HG03196 (cell line): ENCODE measurements at regions not wholly inside any gene's neighbourhood (a gene's known extent, or its start where the extent isn't known, plus 50 kb on each side); places are given as distances from the start of the nearest gene placed in this dataset.

Experiments used
- ATAC-seq: cut with Tn5 transposase; IDR thresholded peaks from one replicate; pipeline ENCODE4 v1.9.1; 2021; ENCODE audit not compliant: unreplicated experiment

DNA sequence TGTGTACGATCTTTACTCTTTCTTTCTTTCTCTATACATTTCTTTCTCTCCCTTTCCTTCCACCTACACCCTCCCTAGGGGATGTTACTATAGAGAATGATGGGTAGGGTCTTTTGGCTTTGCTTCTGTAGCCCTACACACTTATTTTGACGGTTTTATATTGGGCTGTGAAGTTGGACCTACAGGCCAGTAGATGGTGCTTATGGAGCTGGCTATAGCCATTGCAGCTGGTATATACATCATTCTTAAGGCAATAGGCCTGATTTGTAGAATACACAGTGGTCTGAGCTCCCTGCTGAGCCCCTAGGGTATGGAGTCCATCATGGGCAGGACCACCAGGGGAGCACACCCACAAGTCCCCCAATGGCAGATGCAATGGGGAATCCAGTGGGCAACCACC is 1869.7 kb downstream of the STIM2 start:
- no peak for ATAC-seq

GRCh38 chr4:28744066-28744465 is 1883.4 kb downstream of the STIM2 start:
- ATAC-seq: no peak

GRCh38 chr4:28754376-28754775 is 1893.7 kb downstream of the STIM2 start:
- no peak for ATAC-seq

DNA sequence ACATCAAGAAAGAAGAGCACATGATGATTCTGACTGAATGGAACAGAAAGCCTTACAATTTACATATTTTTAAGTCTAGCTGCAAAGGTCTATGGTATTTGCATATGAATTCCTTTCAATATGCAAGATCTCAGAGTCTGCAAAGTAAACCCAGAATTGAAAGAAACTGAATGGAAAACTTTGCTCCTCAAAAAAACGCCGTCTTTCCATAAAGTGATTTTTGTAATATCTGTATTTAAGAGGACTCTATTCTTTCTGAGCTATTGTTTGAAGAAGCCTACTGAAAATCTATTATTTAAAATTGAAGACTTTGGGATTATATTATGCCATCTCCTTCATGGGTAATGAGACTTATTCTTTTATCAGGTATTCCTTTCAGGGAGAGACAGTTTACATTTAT is 1894.4 kb downstream of the STIM2 start:
- no peak for ATAC-seq

DNA sequence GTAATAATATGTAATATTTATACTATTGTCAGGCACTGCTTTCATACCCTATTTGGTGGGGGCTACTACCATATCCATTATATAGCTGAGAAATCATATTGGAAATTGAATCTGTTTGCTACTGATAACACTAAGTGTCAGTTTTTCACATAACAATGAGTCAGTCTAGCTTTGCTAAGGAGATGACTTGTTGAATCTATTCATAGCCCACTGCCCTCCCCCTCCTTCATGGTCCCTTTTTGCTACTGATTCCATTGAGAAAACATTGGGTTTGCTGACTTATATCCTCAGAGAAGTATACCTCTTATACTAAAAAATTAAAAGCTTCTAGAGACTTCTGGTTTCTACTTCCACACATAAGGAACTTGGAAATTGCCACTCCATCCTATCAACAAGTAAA is 1898.4 kb downstream of the STIM2 start:
- no peak for ATAC-seq

- no peak for ATAC-seq
These were observed 1899.4 kb downstream of the STIM2 start for GRCh38 chr4:28760003-28760402.

DNA sequence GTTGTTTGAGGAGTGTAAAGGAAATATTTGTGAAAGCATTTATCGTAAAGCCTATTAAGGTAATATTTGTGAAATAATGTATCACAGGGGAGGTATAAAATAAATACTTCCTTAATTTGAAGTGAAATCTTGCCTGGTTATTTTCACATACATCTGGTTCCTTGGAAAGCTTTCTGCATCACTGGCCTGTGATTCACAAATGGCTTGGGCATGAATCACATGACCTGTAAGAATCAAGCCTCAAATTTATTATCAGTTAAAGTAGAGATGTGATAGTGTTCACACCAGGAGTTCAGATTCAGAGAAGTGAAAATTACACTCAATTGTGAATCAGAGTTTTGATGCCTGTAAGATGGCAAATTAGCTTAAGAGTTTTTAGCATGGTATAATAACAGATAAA is 1911.4 kb downstream of the STIM2 start:
- ATAC-seq: no peak

- ATAC-seq: no peak
These were observed 1912.1 kb downstream of the STIM2 start for GRCh38 chr4:28772788-28773187.

DNA sequence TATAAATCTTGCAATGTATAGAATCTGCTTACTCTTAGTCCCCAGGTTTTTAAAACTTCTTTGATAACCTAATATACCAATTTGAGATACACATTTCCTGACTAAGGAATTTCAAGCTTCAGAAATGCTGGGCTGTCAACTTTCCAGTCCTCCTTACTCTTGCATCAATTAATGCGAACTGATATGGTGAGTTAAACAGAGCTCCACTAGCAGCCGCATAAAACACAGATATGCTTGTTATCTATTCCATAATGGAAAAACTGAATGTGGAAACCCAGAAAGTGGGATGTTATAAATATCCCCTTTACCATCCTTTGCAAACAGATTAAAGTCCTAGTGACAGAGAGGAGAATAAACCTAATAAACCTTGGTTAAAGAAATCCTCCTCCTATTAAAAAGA is 1913.7 kb downstream of the STIM2 start:
- ATAC-seq: no peak

DNA sequence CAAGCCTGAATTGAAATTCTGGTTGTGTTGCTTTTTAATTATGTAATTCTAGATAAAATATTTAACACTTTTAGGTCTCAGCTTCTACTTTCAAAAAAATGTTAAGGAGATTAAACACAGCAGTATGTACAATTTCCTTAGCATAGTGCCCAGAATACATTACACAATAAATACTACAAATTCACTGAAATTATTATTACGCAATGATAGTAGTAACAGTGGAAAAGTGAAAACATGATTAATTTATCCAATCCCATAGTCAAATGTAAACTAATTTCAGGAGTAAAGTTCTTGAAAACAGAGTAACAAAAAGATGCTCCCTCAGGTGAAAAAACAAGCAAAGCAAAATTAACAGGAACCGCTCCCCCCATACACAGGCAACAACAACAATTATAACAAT is 1915.4 kb downstream of the STIM2 start:
- ATAC-seq: no peak

DNA sequence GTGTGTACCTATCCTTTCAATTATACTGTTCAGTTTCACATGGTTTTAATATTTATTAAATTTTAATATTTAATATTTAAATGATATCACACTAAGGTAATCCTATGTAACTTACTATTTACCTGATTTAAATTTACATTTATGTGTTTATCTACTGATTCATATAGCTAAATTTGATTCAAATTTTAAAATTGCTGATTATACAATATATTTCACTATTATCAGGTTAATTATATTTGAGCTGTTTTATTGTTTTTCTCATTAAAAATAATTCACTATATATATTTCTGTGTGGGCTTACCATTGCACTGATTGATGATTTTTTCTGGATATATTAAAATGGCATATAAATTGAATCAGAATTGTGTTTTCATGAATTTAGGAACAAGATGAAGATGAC is 1923.5 kb downstream of the STIM2 start:
- ATAC-seq: no peak

GRCh38 chr4:28787947-28788346 is 1927.3 kb downstream of the STIM2 start:
- ATAC-seq: no peak

GRCh38 chr4:28788929-28789490 is 1928.4 kb downstream of the STIM2 start:
- no peak for ATAC-seq

GRCh38 chr4:28792917-28793597 is 1927.1 kb upstream of the PCDH7 start:
- ATAC-seq: no peak

GRCh38 chr4:28799696-28800095 is 1920.5 kb upstream of the PCDH7 start:
- no peak for ATAC-seq

DNA sequence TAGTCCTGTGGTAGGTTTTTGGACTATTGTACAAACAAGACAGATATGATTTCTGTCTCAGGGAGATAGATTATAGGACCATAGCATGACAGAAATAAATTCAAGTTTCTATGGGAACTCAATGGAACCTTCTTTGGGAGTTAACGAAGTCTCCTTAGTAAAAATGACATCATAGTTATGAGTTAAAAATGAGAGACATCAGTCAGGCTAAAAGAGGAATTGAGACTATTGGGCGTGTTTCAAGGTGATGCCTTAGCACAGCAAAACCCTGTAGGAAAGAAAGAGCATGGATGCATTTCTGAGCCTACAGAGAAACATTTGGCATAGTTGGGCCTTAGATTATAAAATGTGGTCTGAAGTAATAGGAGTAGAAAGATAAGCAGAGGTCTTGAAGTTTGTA is 1909.1 kb upstream of the PCDH7 start:
- ATAC-seq: no peak

- no peak for ATAC-seq
These were observed 1898.0 kb upstream of the PCDH7 start for GRCh38 chr4:28822163-28822562.

- no peak for ATAC-seq
These were observed 1892.3 kb upstream of the PCDH7 start for GRCh38 chr4:28827866-28828265.

DNA sequence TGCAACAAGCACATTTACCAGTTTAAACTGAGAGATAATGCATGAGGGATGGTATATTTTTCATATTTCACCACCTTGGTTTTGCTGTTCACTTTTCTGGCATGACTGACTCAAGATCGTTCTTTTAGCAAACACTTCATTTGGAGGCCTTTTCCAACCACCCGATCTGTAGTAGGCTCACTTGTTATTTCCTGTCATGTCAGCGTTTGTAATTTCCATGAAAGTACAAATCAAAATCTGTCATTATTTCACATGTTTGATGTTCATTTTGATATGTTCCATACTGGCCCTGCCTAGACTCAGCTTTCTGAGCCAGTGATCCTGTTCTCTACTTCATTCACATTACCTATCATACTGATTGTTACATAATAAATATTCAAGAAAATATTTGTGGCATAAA is 1888.3 kb upstream of the PCDH7 start:
- ATAC-seq: no peak

GRCh38 chr4:28832444-28832843 is 1887.7 kb upstream of the PCDH7 start:
- no peak for ATAC-seq

- ATAC-seq: no peak
These were observed 1886.0 kb upstream of the PCDH7 start for GRCh38 chr4:28834120-28834519.

GRCh38 chr4:28835501-28835900 is 1884.7 kb upstream of the PCDH7 start:
- no peak for ATAC-seq

DNA sequence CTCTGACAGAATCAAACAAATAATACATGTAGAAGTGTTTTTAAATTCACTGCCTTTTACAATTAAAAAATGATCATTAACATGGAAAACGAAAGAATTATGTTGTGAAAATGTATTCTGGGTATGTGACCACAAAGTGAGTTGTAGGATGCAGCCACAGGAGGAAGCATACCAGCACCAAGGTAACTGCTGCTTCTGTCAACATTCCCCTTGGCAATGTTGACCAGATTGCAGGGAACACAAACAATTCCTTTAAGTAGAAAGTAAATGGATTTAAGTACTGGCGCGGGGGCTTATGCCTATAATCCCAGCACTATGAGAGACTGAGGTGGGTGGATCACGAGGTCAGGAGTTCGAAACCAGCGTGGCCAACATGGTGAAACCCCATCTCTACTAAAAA is 1877.9 kb upstream of the PCDH7 start:
- ATAC-seq: no peak
